OCI-LY7 (cell line): ENCODE measurements at regions not wholly inside any gene's neighbourhood (a gene's known extent, or its start where the extent isn't known, plus 50 kb on each side); places are given as distances from the start of the nearest gene placed in this dataset.

Experiments
- BruUV-seq: library from RNA; stranded (reverse); fragments of 400-500 nt; replicated peaks from 2 replicates; lab custom pipeline; 2021; lab: Mats Ljungman, UMichigan
- CTCF ChIA-PET: fragments of 300-600 bp; sonication (Branson Sonifier 250); formaldehyde crosslinking; loops from one replicate; lab custom pipeline; 2022; ENCODE audit warnings: antibody characterized with exemption; ENCODE audit not compliant: unreplicated experiment; lab: Charles Lee
- POLR2A ChIA-PET: fragments of 300-600 bp; sonication (Branson Sonifier 250); formaldehyde crosslinking; loops from one replicate; lab custom pipeline; 2022; ENCODE audit warnings: antibody characterized with exemption; lab: Charles Lee
- DNase-seq: peaks from one replicate; pipeline ENCODE4 v3.0.0-alpha.2; 2015; ENCODE audit warnings: low spot score
- H2AFZ ChIP-seq: fragments of 200-600 bp; sonication (generic), shearing (Covaris generic); 2 replicates; pipeline ENCODE4 v1.6.1; 2014; ENCODE audit warnings: mild to moderate bottlenecking, antibody characterized with exemption, low read length, moderate library complexity
- H3K27ac ChIP-seq: fragments of 200-600 bp; sonication (generic); 2 replicates; pipeline ENCODE4 v1.5.1; 2014; ENCODE audit warnings: mixed run types, low read depth, mild to moderate bottlenecking, moderate library complexity, low read length, inconsistent platforms; ENCODE audit not compliant: poor library complexity, severe bottlenecking
- H3K36me3 ChIP-seq: fragments of 200-600 bp; sonication (generic); 2 replicates; pipeline ENCODE4 v1.6.1; 2014; ENCODE audit warnings: mild to moderate bottlenecking, antibody characterized with exemption, low read length, moderate library complexity, mixed read lengths; ENCODE audit not compliant: insufficient read depth
- H3K4me1 ChIP-seq: fragments of 200-600 bp; sonication (generic); 2 replicates; pipeline ENCODE4 v1.5.1; 2014; ENCODE audit warnings: mild to moderate bottlenecking, low read length; ENCODE audit not compliant: insufficient read depth, poor library complexity, severe bottlenecking
- H3K4me2 ChIP-seq: fragments of 200-600 bp; sonication (generic); 2 replicates; pipeline ENCODE4 v1.6.1; 2014; ENCODE audit warnings: mild to moderate bottlenecking, low read length
- H3K4me3 ChIP-seq: fragments of 200-600 bp; sonication (generic); 2 replicates; pipeline ENCODE4 v1.5.1; 2014; ENCODE audit warnings: mild to moderate bottlenecking, low read depth, low read length; ENCODE audit not compliant: poor library complexity, severe bottlenecking
- H3K79me2 ChIP-seq: fragments of 200-600 bp; sonication (generic); 2 replicates; pipeline ENCODE4 v1.6.1; 2016; ENCODE audit warnings: low read depth, mild to moderate bottlenecking, low read length, moderate library complexity, mixed read lengths; ENCODE audit not compliant: insufficient read depth
- H3K9me2 ChIP-seq: fragments of 200-600 bp; sonication (generic); 2 replicates; pipeline ENCODE4 v1.6.1; 2016; ENCODE audit warnings: mild to moderate bottlenecking, low read length, mixed read lengths; ENCODE audit not compliant: insufficient read depth
- H3K9me3 ChIP-seq: fragments of 200-600 bp; sonication (generic); 2 replicates; pipeline ENCODE4 v1.6.1; 2014; ENCODE audit warnings: mild to moderate bottlenecking, mixed run types, low read length, mixed read lengths
- H4K20me1 ChIP-seq: fragments of 200-600 bp; sonication (generic); 2 replicates; pipeline ENCODE4 v1.6.1; 2014; ENCODE audit warnings: mild to moderate bottlenecking, antibody characterized with exemption, low read length, moderate library complexity, mixed read lengths; ENCODE audit not compliant: insufficient read depth
- EZH2phosphoT487 ChIP-seq: fragments of 200-600 bp; sonication (generic); IDR thresholded peaks from 2 replicates; pipeline ENCODE4 v1.6.1; 2018; ENCODE audit warnings: low read depth, borderline replicate concordance, mild to moderate bottlenecking, mixed run types, antibody characterized with exemption, low read length, moderate library complexity, mixed read lengths
- intact Hi-C: fragments of 100-400 bp; cut with micrococcal nuclease; formaldehyde crosslinking; loops from one replicate; pipeline ENCODE4 v1.10.0; 2022; ENCODE audit not compliant: unreplicated experiment
- TF ChIP-seq, protein P1 (sequence below): fragments of 200-600 bp; sonication (generic); conservative IDR thresholded peaks from 2 replicates; pipeline ENCODE4 v1.5.1; 2014; ENCODE audit warnings: mild to moderate bottlenecking, antibody characterized with exemption, low read length, moderate library complexity, mixed read lengths

DNA sequence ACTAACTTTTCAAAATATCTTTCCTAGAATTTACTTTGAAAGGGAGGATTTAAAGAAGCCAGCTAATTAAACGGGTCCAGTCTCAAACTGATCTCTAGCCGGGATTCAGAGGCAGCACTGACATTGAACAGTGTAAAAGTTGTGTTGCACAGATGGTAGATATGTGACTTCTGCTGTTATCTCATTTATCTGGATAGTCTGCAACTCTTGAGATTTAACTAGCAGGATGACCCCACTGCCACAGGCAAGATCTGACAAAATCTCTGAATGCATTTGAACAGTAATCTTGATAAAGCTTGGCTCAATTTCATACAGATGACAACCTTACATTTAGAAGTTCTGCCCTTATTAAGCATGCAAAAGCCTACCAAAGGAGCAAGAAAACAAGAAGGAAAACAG, 138.0 kb upstream of the CPNE8 start:
- H3K4me3 ChIP-seq: no peak overlapping the region
- no peaks in the 10 kb centered on the region for H3K4me1 ChIP-seq
- H2AFZ ChIP-seq: no peak overlapping the region
- BruUV-seq: no TSS peak
- no peaks in the 10 kb centered on the region for H3K79me2 ChIP-seq
- no peaks in the 10 kb centered on the region for H3K36me3 ChIP-seq
- H3K4me2 ChIP-seq: no peak overlapping the region
- H3K27ac ChIP-seq: no peak overlapping the region
- H3K9me2 ChIP-seq: no peaks in the 10 kb centered on the region
- intact Hi-C loops: no loop called here
- TF ChIP-seq EZH2phosphoT487: no peak
- TF ChIP-seq, protein P1, sequence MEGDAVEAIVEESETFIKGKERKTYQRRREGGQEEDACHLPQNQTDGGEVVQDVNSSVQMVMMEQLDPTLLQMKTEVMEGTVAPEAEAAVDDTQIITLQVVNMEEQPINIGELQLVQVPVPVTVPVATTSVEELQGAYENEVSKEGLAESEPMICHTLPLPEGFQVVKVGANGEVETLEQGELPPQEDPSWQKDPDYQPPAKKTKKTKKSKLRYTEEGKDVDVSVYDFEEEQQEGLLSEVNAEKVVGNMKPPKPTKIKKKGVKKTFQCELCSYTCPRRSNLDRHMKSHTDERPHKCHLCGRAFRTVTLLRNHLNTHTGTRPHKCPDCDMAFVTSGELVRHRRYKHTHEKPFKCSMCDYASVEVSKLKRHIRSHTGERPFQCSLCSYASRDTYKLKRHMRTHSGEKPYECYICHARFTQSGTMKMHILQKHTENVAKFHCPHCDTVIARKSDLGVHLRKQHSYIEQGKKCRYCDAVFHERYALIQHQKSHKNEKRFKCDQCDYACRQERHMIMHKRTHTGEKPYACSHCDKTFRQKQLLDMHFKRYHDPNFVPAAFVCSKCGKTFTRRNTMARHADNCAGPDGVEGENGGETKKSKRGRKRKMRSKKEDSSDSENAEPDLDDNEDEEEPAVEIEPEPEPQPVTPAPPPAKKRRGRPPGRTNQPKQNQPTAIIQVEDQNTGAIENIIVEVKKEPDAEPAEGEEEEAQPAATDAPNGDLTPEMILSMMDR: no peak
- H3K9me3 ChIP-seq: no peaks in the 10 kb centered on the region
- CTCF ChIA-PET: no interaction called here
- H4K20me1 ChIP-seq: no peaks in the 10 kb centered on the region
- DNase-seq: no peak
- POLR2A ChIA-PET: no interaction called here

DNA sequence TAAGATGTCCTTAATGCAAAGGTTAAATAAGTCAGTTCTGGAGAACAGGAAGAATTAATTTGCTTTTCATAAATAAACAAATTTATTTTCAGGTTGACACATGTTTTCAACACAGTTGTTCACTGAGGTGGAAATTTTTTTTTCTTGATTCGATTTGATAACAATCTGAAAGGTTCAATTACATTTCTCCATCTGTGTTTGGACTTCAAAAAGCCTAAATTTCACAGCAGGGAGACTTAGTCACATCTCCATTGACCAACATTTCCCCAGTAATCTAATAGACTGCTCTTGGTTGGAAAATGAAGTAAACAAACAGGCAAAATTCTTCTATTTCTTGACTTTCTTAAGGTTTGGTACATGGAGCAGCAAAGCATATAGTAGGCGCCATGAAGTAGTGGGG, 134.9 kb upstream of the CPNE8 start:
- no peaks in the 10 kb centered on the region for H3K79me2 ChIP-seq
- TF ChIP-seq, protein P1: no peak
- TF ChIP-seq EZH2phosphoT487: no peak
- no peaks in the 10 kb centered on the region for H3K36me3 ChIP-seq
- intact Hi-C loops: no loop called here
- no peak overlapping the region for H3K27ac ChIP-seq
- no peak overlapping the region for H2AFZ ChIP-seq
- no peak overlapping the region for H3K4me3 ChIP-seq
- H4K20me1 ChIP-seq: no peaks in the 10 kb centered on the region
- H3K9me2 ChIP-seq: no peaks in the 10 kb centered on the region
- no peaks in the 10 kb centered on the region for H3K4me1 ChIP-seq
- ChIA-PET POLR2A (no interaction called here), CTCF (no interaction called here)
- DNase-seq: no peak
- no peak overlapping the region for H3K4me2 ChIP-seq
- H3K9me3 ChIP-seq: no peaks in the 10 kb centered on the region
- no TSS peak for BruUV-seq

DNA sequence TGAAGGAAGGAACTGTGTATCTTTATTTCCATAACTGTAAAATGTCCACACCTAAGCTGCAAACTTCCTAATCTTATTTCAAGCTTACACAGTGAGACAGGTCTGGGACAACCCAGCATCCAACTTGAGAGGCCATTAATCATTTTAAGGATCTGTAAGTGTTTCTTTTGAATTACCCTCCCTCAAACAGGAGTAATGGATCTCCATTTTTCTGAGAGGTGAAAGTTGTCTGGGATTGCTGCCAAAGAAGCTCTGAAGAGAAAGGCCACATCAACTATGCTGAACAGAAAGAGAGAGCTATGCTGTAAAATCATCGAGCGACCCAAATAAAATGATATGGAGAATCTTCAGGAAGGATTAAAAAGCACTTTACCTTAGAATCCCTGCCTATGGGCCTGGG, 131.7 kb upstream of the CPNE8 start:
- Histone ChIP-seq H3K36me3 (no peaks in the 10 kb centered on the region), H2AFZ (no peak overlapping the region), H3K4me1 (no peaks in the 10 kb centered on the region), H3K79me2 (no peaks in the 10 kb centered on the region), H3K9me2 (no peaks in the 10 kb centered on the region), H3K4me2 (no peak overlapping the region), H4K20me1 (no peaks in the 10 kb centered on the region), H3K4me3 (no peak overlapping the region), H3K27ac (no peak overlapping the region), H3K9me3 (no peaks in the 10 kb centered on the region)
- ChIA-PET CTCF (no interaction called here), POLR2A (no interaction called here)
- DNase-seq: no peak
- TF ChIP-seq, protein P1: no peak
- no peak for TF ChIP-seq EZH2phosphoT487
- intact Hi-C loops: no loop called here
- BruUV-seq: no TSS peak
